ENCODE measurements at regions not wholly inside any gene's neighbourhood (a gene's known extent, or its start where the extent isn't known, plus 50 kb on each side); places are given as distances from the start of the nearest gene placed in this dataset.

- TF ChIP-seq EZH2 (IDR thresholded peaks at IDR 0.05), result no peak
- TF ChIP-seq POLR2AphosphoS5 (IDR thresholded peaks at IDR 0.05; ENCODE audit: borderline replicate concordance, low read depth, low read length), result no peak
Measured at GRCh38 chr7:137165241-137165640, 178.3 kb downstream of the PTN start.

Measured in SK-N-MC (cell line).